Right lobe of liver (tissue), 4 donors: ENCODE measurements at regions not wholly inside any gene's neighbourhood (a gene's known extent, or its start where the extent isn't known, plus 50 kb on each side); places are given as distances from the start of the nearest gene placed in this dataset.

ENCODE experiments used
- CTCF ChIP-seq, 4 donors: fragments of 200-600 bp in 3 of 4; fragments of 450-650 bp in 1 of 4; IDR thresholded peaks; one replicate each; pipeline versions ENCODE4 v1.5.1 to v1.8.0; 2016 to 2022; ENCODE audit warnings: antibody characterized with exemption in 4 of 4, mild to moderate bottlenecking in 2 of 4
- POLR2A ChIP-seq: fragments of 450-650 bp; IDR thresholded peaks from one replicate; pipeline ENCODE4 v1.6.1; 2017; ENCODE audit warnings: antibody characterized with exemption, mild to moderate bottlenecking
- donor health status: DM: no; HTN: no; CAD: no.
- donor health status: DM: no; HTN: no; CAD: no.
- donor health status: DM: no; HTN: yes; CAD: no.

GRCh38 chr1:221175249-221175648 is 296.0 kb downstream of the HLX start:
- TF ChIP-seq CTCF (IDR thresholded peaks at IDR 0.05) (no peak), POLR2A (no peak)
